NCI-H1092 treated with DMSO at 0.1 percent for 48 hours (cell line): ENCODE measurements at regions not wholly inside any gene's neighbourhood (a gene's known extent, or its start where the extent isn't known, plus 50 kb on each side); places are given as distances from the start of the nearest gene placed in this dataset.
"Not testable (repeated sequence)": the region's sequence is repeated elsewhere in the genome, so short reads cannot be mapped to it uniquely, and the experiment has no call there.

Source experiments
- DNase-seq: peaks from one replicate; lab custom pipeline; 2025; lab: John Stamatoyannopoulos, UW

DNA sequence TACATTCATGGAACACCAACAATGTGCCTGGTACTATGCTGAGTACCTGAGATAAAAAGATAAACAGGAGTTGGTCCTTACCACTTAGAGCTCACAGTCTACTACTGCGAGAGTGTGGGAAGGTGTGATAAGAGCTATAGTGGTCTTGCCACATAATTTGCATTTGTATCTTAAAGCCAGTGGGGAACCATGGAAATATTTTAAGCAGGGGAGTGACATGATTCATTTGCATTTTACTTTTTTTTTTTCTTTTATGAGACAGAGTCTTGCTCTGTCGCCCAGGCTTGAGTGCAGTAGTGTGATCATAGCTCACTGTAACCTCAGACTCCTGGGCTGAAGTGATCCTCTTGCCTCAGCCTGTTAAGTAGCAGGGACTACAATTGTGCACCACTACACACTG is 53.6 kb downstream of the SRGAP2 start:
- DNase-seq, result not testable (repeated sequence)

DNA sequence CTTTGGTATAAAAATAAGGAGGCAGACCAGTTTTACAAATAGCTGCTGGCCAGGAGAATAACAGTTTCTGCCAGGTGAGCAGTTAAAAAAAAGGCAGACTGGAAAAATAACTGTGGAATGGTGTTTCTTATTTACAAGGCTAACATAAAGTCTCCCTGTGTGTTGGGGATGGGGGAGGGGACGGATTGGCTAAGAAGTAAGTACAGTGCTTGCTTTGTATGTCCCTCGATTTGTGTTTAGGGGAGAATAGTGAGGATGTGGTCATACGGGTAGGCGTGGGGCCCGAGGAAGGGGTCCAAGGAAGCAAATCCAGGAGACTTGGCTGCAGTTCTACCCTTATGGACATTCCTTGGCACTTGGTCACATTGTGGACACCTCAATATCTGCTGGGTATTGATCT is 58.1 kb downstream of the SRGAP2 start:
- not testable (repeated sequence) for DNase-seq

DNA sequence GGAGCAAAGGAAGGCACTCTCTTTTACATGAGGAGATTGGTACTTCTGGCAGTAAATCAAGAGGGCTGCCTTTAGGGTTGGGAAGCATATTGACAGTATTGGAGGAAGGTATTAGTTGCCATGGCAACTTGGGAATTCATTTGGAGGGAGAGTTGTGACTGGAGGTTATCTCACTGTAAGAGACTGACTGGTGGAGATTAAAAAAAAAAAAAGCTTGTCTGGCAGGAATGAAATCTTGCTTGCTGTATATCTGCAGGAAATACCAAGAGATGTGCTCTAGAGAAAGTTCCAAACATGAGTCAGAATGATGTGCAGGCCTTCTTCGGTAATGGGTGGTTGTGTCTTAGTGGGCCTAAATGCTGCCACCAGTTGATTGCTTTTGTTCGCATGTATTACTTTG is 59.1 kb downstream of the SRGAP2 start:
- not testable (repeated sequence) for DNase-seq

GRCh38 chr1:206264916-206265315 is 61.6 kb downstream of the SRGAP2 start:
- DNase-seq, result not testable (repeated sequence)

- not testable (repeated sequence) for DNase-seq
Measured at GRCh38 chr1:206271153-206271552, 67.8 kb downstream of the SRGAP2 start.

- not testable (repeated sequence) for DNase-seq
Measured at GRCh38 chr1:206273104-206273503, 69.8 kb downstream of the SRGAP2 start.

- not testable (repeated sequence) for DNase-seq
Measured at GRCh38 chr1:206276143-206276542, 72.8 kb downstream of the SRGAP2 start.

DNA sequence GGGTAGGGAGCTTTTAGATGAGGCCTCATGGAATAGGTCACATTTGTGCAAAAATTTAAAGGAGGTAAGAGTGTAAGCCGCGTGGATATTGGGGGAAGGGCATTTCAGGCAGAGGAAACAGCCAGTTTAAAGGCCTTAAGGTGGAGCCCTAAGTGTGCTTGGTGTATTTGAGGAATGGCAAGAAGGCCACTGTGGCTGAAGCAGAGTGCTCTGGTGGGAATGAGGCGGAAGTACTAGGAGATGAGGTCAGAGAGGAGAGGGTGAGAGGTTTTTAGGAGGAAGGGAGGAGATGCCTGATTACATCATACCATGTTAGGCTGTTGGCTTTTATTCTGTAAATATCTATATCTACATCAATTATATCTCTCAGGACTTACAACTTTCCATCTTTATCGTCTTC is 75.3 kb downstream of the SRGAP2 start:
- DNase-seq, result not testable (repeated sequence)

DNA sequence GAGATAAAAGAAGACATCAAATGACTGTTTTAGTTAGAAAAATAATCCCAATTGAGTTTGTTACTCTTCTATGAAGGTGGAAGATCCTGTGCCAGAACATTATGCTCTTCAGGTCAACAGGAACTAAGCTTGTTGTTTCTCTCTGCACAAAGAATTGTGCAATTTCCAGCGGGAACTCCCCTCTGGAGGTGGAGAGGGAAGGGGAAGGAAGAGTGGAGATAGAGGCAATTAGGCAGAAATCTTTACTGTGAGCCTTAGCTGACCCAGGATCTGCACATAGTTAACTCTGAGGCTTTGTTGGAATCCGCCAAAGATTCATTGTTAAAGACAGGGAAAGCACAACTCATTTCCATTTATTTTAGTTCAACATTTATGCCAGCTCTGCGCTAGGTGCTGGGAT is 77.3 kb downstream of the SRGAP2 start:
- DNase-seq, result not testable (repeated sequence)

DNA sequence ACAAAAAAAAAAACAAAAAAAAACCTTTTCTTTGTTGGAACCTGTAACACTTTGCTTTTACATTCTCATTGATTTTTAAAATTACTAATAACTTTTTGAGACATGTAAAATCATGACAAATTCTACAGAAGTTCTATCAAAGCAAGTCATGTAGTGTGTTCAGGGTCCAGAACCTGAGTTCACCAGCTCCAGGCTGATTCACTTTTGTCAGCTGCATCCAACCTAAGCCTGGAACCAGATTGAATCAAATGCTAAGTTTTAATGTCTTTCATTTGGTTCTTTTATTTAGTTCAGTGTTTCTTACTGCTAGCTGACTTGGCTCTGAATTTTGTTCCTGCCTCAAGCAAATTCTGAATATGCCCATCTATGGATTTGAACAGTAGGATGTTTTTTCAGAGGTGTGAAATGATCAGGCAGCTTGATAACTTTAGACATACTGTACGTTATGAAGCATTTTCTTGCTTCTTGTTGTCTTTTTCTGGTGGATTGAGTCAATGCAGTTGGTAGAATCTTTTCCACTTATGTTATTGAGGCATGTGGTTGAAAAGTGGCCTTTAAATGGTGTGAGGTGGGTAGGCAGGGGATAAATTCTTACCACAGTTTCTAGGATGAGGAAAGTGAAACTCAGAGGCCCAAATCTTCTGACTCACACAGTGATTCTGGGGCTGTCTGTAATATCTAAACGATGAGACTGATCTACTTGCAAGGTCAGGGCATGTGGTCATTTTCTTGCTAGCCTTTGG is 78.7 kb downstream of the SRGAP2 start:
- DNase-seq, result not testable (repeated sequence)

- not testable (repeated sequence) for DNase-seq
Measured at GRCh38 chr1:206285024-206285960, 82.0 kb downstream of the SRGAP2 start.

- DNase-seq, result not testable (repeated sequence)
Measured at GRCh38 chr1:206287759-206288158, 84.4 kb downstream of the SRGAP2 start.

DNA sequence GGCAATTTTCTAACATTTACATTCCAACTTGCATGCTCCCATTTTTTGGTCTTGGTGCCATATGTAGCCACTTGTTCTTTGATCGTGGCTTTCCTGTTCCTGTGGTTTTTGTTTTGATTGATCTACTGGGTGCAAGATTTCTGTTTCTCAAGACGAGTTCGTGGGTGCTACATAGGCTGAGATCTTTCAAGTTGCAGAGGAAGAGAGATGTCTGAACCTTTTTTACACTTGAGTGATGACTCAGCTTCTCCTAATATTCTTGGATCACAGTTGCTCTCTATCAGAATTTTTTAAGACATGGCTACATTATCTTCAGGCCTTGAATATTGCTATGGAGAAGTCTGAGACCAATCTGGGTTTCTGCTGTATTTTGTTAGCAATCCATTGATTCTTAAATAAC is 85.1 kb downstream of the SRGAP2 start:
- DNase-seq, result not testable (repeated sequence)

DNA sequence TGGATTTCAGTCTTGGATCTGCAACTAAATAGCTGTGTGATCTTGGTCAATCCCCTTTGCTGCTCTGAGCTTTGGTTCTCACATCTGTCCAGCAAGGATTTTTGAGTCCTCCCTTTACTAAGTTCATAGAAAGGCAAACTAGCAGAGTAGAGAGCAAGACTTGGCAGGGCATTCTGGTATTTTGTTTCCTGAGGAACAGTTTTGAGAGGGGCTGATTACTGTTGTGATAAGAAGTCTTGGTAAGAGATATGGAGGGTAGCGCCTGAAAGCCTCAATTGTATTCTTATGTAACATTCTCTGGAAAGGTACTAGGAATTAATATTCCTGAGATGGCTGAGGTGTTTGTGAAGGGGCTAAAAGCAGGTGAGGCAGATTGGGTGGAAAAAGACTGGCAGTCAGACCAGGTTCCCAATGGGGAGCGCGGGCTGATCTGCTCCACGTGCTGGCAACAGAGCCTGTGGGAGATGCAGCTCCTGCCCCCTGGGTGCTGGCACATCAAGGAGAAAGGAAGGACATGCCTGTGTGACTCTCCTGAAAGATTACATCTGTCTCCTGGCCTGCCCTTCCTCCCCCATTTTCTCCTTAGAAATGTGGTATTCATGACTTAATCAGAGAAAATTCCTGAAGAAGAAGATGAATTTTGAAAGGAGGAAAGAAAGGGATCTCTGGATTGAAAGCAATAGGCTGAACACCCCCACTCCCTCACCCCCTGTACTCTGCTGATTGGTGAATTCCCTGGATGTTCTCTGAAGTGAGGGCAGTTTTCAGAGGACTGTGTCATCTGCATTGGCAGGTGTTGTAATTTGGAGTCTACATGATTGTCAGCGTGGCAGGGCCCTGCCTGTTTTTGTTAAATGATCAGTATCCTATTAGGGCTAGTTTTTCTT is 94.0 kb downstream of the SRGAP2 start:
- not testable (repeated sequence) for DNase-seq

- DNase-seq, result not testable (repeated sequence)
Measured at GRCh38 chr1:206298032-206298392, 94.7 kb downstream of the SRGAP2 start.

GRCh38 chr1:206299181-206299791 is 95.9 kb downstream of the SRGAP2 start:
- not testable (repeated sequence) for DNase-seq

- not testable (repeated sequence) for DNase-seq
Measured at GRCh38 chr1:206299942-206300341, 96.6 kb downstream of the SRGAP2 start.

DNA sequence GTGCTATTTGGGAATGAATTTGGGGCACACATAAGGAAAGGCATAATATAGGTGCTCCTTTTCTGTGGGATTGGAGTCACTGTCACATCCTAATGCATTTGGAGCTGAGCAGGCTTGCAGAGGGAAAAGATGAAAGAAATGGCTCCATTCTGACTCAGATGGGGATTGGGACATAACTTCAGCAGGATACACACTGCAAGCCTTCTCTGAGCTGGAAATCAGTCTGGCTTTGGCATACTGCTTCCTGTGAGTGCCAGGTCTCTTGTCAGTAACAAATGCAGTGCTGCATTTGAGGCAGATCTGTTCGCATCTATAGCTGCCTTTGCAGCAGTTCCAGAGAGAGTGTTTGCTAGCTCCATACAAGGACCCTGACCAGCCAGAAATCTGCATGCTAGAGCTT is 98.7 kb downstream of the SRGAP2 start:
- DNase-seq, result not testable (repeated sequence)

DNA sequence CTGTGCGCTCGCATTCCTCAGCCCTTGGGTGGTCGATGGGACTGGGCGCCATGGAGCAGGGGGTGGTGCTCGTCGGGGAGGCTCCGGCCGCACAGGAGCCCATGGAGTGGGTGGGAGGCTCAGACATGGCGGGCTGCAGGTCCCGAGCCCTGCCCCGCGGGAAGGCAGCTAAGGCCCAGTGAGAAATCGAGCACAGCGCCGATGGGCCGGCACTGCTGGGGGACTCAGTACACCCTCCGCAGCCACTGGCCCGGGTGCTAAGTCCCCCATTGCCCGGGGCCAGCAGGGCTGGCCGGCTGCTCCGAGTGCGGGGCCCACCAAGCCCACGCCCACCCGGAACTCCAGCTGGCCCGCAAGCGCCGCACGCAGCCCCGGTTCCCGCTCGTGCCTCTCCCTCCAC is 104.1 kb downstream of the SRGAP2 start:
- not testable (repeated sequence) for DNase-seq

DNA sequence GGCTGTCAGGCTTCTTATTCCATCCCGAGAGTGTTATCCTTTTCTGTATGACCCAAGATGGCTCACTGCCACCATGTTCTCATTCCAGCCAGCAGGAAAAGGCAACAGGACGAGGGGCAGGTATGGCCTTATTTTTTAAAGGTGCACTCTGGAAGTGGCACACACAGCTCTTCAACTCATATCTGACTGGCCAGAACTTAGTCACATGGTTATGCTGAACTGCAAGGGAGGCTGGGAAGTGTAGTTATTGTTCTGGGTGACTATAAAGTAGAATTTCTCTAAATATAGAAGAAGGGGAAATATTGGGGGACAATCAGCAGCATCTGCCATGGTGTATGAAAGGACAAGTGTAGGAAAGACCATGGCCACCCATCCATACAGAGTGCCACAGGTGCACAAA is 107.6 kb downstream of the SRGAP2 start:
- DNase-seq, result not testable (repeated sequence)

DNA sequence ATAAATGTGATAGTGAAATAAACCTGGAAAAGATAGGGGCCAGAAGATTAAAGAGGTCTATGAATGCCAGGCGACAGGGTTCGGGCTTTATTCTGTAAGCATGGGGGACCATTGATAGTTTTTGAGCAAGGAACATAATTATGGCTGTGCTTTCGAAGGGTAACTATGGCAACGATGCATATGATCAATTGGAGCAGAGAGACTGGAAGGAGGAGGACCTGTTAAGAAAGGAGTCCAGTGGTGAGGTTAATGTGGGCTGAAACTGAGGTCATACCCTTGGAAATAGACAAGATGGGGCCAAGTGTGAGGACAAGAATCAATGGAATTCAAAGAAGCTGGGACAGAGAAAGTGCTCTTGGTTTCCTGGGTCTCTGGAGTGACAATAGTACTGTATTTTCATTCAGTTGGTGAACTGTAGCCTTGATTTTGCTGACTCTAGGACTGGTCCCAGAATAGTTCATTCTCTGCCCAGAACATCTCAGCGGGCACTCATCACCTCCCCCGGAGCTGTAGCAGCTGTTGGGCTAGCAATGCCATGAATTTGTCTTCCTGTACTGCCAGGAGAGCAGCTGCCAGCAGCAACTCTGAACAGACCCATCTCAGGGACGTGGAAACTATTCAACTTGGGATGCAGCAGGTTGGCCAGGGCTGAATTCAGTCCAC is 108.4 kb downstream of the SRGAP2 start:
- not testable (repeated sequence) for DNase-seq
